HepG2 (cell line): ENCODE measurements at regions not wholly inside any gene's neighbourhood (a gene's known extent, or its start where the extent isn't known, plus 50 kb on each side); places are given as distances from the start of the nearest gene placed in this dataset.
A peak's percentile ranks its signal among the peaks of the same experiment; 100 is the strongest.

ENCODE experiments used
- ATAC-seq: fragments of 200-7000 bp; cut with Tn5 transposase; 3 replicates; pipeline ENCODE4 v1.9.1; 2020; ENCODE audit warnings: mild to moderate bottlenecking, moderate library complexity
- BruUV-seq: library from RNA; stranded (reverse); fragments of 400-500 nt; replicated peaks from 2 replicates; lab custom pipeline; 2021; lab: Mats Ljungman, UMichigan
- CTCF ChIA-PET: fragments of 300-600 bp; formaldehyde crosslinking; extraction: SDS; loops from one replicate; lab custom pipeline; 2021; ENCODE audit warnings: low total read pairs, inconsistent platforms, low intra/inter-chr PET ratio; lab: Yijun Ruan, JAX
- POLR2A ChIA-PET: fragments of 350-600 bp; sonication (Branson Sonifier 250); formaldehyde crosslinking; loops from one replicate; lab custom pipeline; 2020; ENCODE audit warnings: antibody characterized with exemption, inconsistent platforms; lab: Yijun Ruan, JAX
- DNase-seq: peaks from one replicate; pipeline ENCODE4 v3.0.0-alpha.2; 2015; ENCODE audit warnings: low spot score
- FAIRE-seq: peaks from 3 replicates; lab custom pipeline; 2011; peaks lifted over from hg19 to GRCh38; lab: Jason Lieb, UNC
- H2AFZ ChIP-seq: one replicate; pipeline ENCODE4 v1.6.1; 2011; ENCODE audit warnings: low read length, inconsistent platforms
- H3K27ac ChIP-seq: fragments of 300-600 bp; 3 replicates; pipeline ENCODE4 v1.8.0; 2011; ENCODE audit warnings: mixed run types, mild to moderate bottlenecking, mixed read lengths, low read length, inconsistent platforms; ENCODE audit not compliant: insufficient read depth; ENCODE audit errors: extremely low read length
- H3K27me3 ChIP-seq, 2 experiments: fragments of 200-600 bp in 1 of 2; 2 replicates in 1 of 2; 3 replicates in 1 of 2; pipeline versions ENCODE4 v1.6.0 to v1.8.0; 2011; ENCODE audit warnings: low read length in 2 of 2, mild to moderate bottlenecking in 2 of 2, moderate library complexity in 2 of 2, inconsistent platforms in 1 of 2; ENCODE audit not compliant: insufficient read depth in 2 of 2, control insufficient read depth in 1 of 2
- H3K36me3 ChIP-seq, 2 experiments: fragments of 200-600 bp in 1 of 2; replicated peaks in 1 of 2; 2 replicates in 1 of 2; 3 replicates in 1 of 2; pipeline versions ENCODE4 v1.5.1 to v1.8.0; 2011; ENCODE audit warnings: low read length in 2 of 2, inconsistent platforms in 1 of 2; ENCODE audit not compliant: insufficient read depth in 2 of 2, control insufficient read depth in 1 of 2
- H3K4me1 ChIP-seq: 2 replicates; pipeline ENCODE4 v1.5.1; 2012; ENCODE audit warnings: low read length, inconsistent platforms; ENCODE audit not compliant: insufficient read depth
- H3K4me2 ChIP-seq: 2 replicates; pipeline ENCODE4 v1.6.0; 2011; ENCODE audit warnings: low read depth, low read length, inconsistent platforms
- H3K4me3 ChIP-seq, 3 experiments: fragments of 200-600 bp in 1 of 3; sonication (generic), shearing (Covaris generic) in 1 of 3; replicated peaks in 1 of 3; 2 replicates each; pipeline ENCODE4 v1.5.1; 2011 to 2016; ENCODE audit warnings: low read length in 3 of 3, inconsistent platforms in 2 of 3, low read depth in 2 of 3, mild to moderate bottlenecking in 2 of 3, control low read depth in 1 of 3, mixed read lengths in 1 of 3; ENCODE audit not compliant: insufficient read depth in 1 of 3
- H3K79me2 ChIP-seq: one replicate; pipeline ENCODE4 v1.6.1; 2011; ENCODE audit warnings: low read length, inconsistent platforms; ENCODE audit not compliant: insufficient read depth
- H3K9ac ChIP-seq: 2 replicates; pipeline ENCODE4 v1.6.0; 2011; ENCODE audit warnings: mild to moderate bottlenecking, low read depth, low read length, inconsistent platforms; ENCODE audit not compliant: insufficient read depth
- H3K9me3 ChIP-seq: 2 replicates; pipeline ENCODE4 v1.5.1; 2012; ENCODE audit warnings: mild to moderate bottlenecking, low read length
- H4K20me1 ChIP-seq: 2 replicates; pipeline ENCODE4 v1.6.0; 2011; ENCODE audit warnings: inconsistent platforms, mild to moderate bottlenecking, low read length, moderate library complexity; ENCODE audit not compliant: insufficient read depth
- ATF3 ChIP-seq: sonication (generic); formaldehyde crosslinking; IDR thresholded peaks from 2 replicates; pipeline ENCODE4 v1.4.0; 2020; ENCODE audit warnings: missing genetic modification reagents
- ATF7-NPFF ChIP-seq: sonication (generic); formaldehyde crosslinking; IDR thresholded peaks from 2 replicates; pipeline ENCODE4 v1.8.1; 2023; ENCODE audit warnings: mild to moderate bottlenecking, low read depth, missing genetic modification reagents, moderate library complexity
- GATAD2A ChIP-seq: IDR thresholded peaks from 2 replicates; pipeline ENCODE4 v1.6.1; 2016
- IKZF4 ChIP-seq: sonication (generic); formaldehyde crosslinking; IDR thresholded peaks from 2 replicates; pipeline ENCODE4 v1.5.1; 2020; ENCODE audit warnings: borderline replicate concordance, mild to moderate bottlenecking, low read depth, missing genetic modification reagents; ENCODE audit errors: not compliant biosample characterization
- KAT7 ChIP-seq: IDR thresholded peaks from 2 replicates; pipeline ENCODE4 v1.6.1; 2018; ENCODE audit warnings: borderline replicate concordance, missing compliant biosample characterization
- MIER3 ChIP-seq: IDR thresholded peaks from 2 replicates; pipeline ENCODE4 v1.6.1; 2016; ENCODE audit warnings: missing compliant biosample characterization, borderline replicate concordance
- ZNF33A ChIP-seq: sonication (generic); formaldehyde crosslinking; IDR thresholded peaks from 2 replicates; pipeline ENCODE4 v1.5.1; 2020; ENCODE audit warnings: missing genetic modification reagents, mild to moderate bottlenecking, moderate library complexity, borderline replicate concordance
- ZNF766 ChIP-seq: sonication (generic); formaldehyde crosslinking; IDR thresholded peaks from 2 replicates; pipeline ENCODE4 v1.5.0; 2020; ENCODE audit warnings: missing genetic modification reagents, borderline replicate concordance
- ZNF850 ChIP-seq: sonication (generic); formaldehyde crosslinking; conservative IDR thresholded peaks from 2 replicates; pipeline ENCODE4 v1.9.0; 2021; ENCODE audit warnings: mild to moderate bottlenecking, missing genetic modification reagents
- WGBS: methylation state at CpG from one replicate; pipeline ENCODE4 v1.1.6; 2017; ENCODE audit warnings: low lambda C conversion rate; 5-methylcytosine and 5-hydroxymethylcytosine counted together
- in situ Hi-C: cut with HindIII; loops from 2 replicates; pipeline ENCODE4 v1.10.0; 2017; ENCODE audit warnings: low pct_unique_long_range_greater_than_20kb; ENCODE audit not compliant: extremely low pct_ligation_motif_present
- intact Hi-C: fragments of 100-400 bp; cut with micrococcal nuclease; formaldehyde crosslinking; loops from one replicate; pipeline ENCODE4 v1.10.0; 2022; ENCODE audit not compliant: unreplicated experiment

- Histone ChIP-seq H2AFZ (no peak overlapping the region), H4K20me1 (no peaks in the 10 kb centered on the region), H3K79me2 (no peaks in the 10 kb centered on the region), H3K27me3 (no peaks in the 10 kb centered on the region), H3K4me2 (no peak overlapping the region), H3K4me3 (no peak overlapping the region), H3K27ac (no peak overlapping the region), H3K9ac (no peak overlapping the region), H3K4me1 (peaks cover 35% of the 10 kb centered on the region), H3K36me3 (no peaks in the 10 kb centered on the region), H3K9me3 (no peaks in the 10 kb centered on the region)
- no peak for DNase-seq
- WGBS, result 93% methylated on average over 9 of the region's 9 CpGs
- ChIA-PET CTCF (no interaction called here), POLR2A (no interaction called here)
- no peak for ATAC-seq
- in situ Hi-C loops (no loop called here), intact Hi-C loops (no loop called here)
- BruUV-seq, result no TSS peak
- no peak for TF ChIP-seq ATF7-NPFF (CRISPR knock-in tag)
- no peak for TF ChIP-seq IKZF4
- TF ChIP-seq ZNF33A (CRISPR knock-in tag), result no peak
- TF ChIP-seq ATF3 (CRISPR knock-in tag), result no peak
- FAIRE-seq, result no peak
Observed at GRCh38 chr15:67902579-67903009, 62.7 kb upstream of the RNU6-1 start.

- Histone ChIP-seq H3K27me3 (no peaks in the 10 kb centered on the region), H3K4me1 (peaks cover 29% of the 10 kb centered on the region), H4K20me1 (no peaks in the 10 kb centered on the region), H3K36me3 (no peaks in the 10 kb centered on the region), H3K4me2 (no peak overlapping the region), H3K79me2 (no peaks in the 10 kb centered on the region), H3K9me3 (no peaks in the 10 kb centered on the region), H2AFZ (no peak overlapping the region), H3K9ac (no peak overlapping the region), H3K4me3 (no peak overlapping the region), H3K27ac (no peak overlapping the region)
- FAIRE-seq, result no peak
- POLR2A ChIA-PET, result no interaction called here
- TF ChIP-seq ZNF850 (CRISPR knock-in tag), result peak; percentile 94; the same call in 1 of the 2 replicates
- TF ChIP-seq GATAD2A (CRISPR knock-in tag), result no peak
- no peak for TF ChIP-seq KAT7
- TF ChIP-seq MIER3 (CRISPR knock-in tag), result no peak
- TF ChIP-seq ZNF766 (CRISPR knock-in tag), result no peak
- intact Hi-C loops, result no loop called here
- no peak for ATAC-seq
- no TSS peak for BruUV-seq
- CTCF ChIA-PET, result no interaction called here
- in situ Hi-C loops, result no loop called here
- DNase-seq, result no peak
Observed at GRCh38 chr15:67903708-67904107, 63.9 kb upstream of the RNU6-1 start.
